MG63 (cell line): ENCODE measurements at regions not wholly inside any gene's neighbourhood (a gene's known extent, or its start where the extent isn't known, plus 50 kb on each side); places are given as distances from the start of the nearest gene placed in this dataset.
"Not testable (repeated sequence)": the region's sequence is repeated elsewhere in the genome, so short reads cannot be mapped to it uniquely, and the experiment has no call there.

Experiments used
- DNase-seq: peaks from one replicate; pipeline ENCODE4 v3.0.0-alpha.2; 2020
- H3K27me3 ChIP-seq: fragments of 250-450 bp; sonication (Bioruptor Pico); 2 replicates; pipeline ENCODE4 v1.5.1; 2020; ENCODE audit warnings: mild to moderate bottlenecking, moderate library complexity
- H3K36me3 ChIP-seq: fragments of 250-450 bp; sonication (Bioruptor Pico); 2 replicates; pipeline ENCODE4 v1.5.1; 2020; ENCODE audit warnings: mild to moderate bottlenecking, moderate library complexity
- H3K4me3 ChIP-seq: fragments of 250-450 bp; sonication (Bioruptor Pico); 2 replicates; pipeline ENCODE4 v1.5.1; 2020; ENCODE audit warnings: mild to moderate bottlenecking, moderate library complexity
- H3K9me3 ChIP-seq: fragments of 250-450 bp; sonication (Bioruptor Pico); 2 replicates; pipeline ENCODE4 v1.5.1; 2020; ENCODE audit warnings: mild to moderate bottlenecking, moderate library complexity

DNA sequence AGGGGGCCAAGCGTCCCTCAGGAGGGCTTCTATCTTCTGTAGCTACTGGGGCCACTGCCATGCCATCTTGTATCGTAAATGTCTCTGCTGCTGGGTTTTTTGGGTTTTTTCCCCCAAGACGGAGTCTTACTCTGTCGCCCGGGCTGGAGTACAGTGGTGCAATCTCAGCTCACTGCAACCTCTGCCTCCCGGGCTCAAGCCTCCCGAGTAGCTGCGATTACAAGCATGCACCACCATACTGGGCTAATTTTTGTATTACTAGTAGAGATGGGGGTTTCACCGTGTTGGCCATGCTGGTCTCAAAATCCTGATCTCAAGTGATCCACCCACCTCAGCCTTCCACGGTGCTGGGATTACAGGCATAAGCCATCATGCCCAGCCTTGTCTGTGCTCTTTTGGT is 111.3 kb upstream of the LOC128125822 start:
- no peak for DNase-seq
- Histone ChIP-seq H3K4me3 (no peak overlapping the region), H3K9me3 (no peaks in the 10 kb centered on the region), H3K36me3 (no peaks in the 10 kb centered on the region), H3K27me3 (no peaks in the 10 kb centered on the region)

- H3K9me3 ChIP-seq: no peaks in the 10 kb centered on the region
- H3K4me3 ChIP-seq: no peak overlapping the region
- H3K36me3 ChIP-seq: no peaks in the 10 kb centered on the region
- H3K27me3 ChIP-seq: no peaks in the 10 kb centered on the region
- no peak for DNase-seq
These were observed 108.2 kb upstream of the LOC128125822 start for GRCh38 chr6:63464060-63464459.

- no peak for DNase-seq
- Histone ChIP-seq H3K36me3 (no peaks in the 10 kb centered on the region), H3K4me3 (no peak overlapping the region), H3K27me3 (no peaks in the 10 kb centered on the region), H3K9me3 (no peaks in the 10 kb centered on the region)
These were observed 106.5 kb upstream of the LOC128125822 start for GRCh38 chr6:63465750-63466149.

DNA sequence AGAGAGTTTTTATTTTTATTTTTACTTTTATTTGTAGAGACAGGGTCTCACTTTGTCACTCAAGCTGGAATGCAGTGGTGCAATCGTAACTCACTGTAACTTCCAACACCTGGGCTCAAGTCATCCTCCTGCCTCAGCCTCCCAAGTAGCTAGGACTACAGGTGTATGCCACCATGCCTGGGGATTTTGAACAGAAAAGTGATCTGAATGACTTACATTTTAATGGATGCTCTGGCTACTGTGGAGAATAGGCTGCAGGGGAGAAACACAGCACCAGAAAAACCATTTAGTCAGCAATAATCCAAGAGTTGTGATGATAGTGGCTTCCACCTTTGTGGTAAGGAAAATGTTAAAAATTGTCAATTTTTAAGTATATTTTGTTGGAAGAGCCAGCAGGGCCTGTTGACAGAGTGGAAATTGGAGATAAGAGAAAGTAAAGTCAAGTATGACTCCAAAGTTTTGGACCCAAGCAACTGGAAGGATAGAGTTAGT is 106.0 kb upstream of the LOC128125822 start:
- Histone ChIP-seq H3K36me3 (no peaks in the 10 kb centered on the region), H3K9me3 (no peaks in the 10 kb centered on the region), H3K27me3 (no peaks in the 10 kb centered on the region), H3K4me3 (no peak overlapping the region)
- DNase-seq: no peak

- Histone ChIP-seq H3K36me3 (no peaks in the 10 kb centered on the region), H3K9me3 (no peaks in the 10 kb centered on the region), H3K27me3 (no peaks in the 10 kb centered on the region), H3K4me3 (no peak overlapping the region)
- DNase-seq: no peak
These were observed 104.9 kb upstream of the LOC128125822 start for GRCh38 chr6:63467247-63467954.

- not testable (repeated sequence) for H3K9me3 ChIP-seq, DNase-seq, H3K27me3 ChIP-seq, H3K36me3 ChIP-seq, H3K4me3 ChIP-seq
These were observed 101.1 kb upstream of the LOC128125822 start for GRCh38 chr6:63471145-63471544.

DNA sequence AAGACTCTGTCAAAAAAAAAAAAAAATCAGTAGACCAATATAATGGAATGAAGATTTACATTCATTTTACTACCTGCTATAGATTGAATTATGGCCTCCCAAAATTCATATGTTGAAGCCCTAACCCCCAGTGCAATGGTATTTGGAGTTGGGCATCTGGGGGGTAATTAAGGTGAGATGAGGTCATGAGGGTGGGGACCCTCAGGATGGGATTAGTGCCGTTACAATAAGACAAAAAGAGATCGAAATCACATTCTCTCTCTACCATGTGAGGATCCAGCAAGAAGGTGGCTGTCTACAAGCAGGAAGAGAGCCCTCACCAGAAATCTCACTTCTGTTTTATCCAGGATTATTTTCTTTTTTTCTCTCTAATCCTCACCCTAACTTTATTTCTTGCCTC is 100.6 kb upstream of the LOC128125822 start:
- no peaks in the 10 kb centered on the region for H3K36me3 ChIP-seq
- H3K27me3 ChIP-seq: no peaks in the 10 kb centered on the region
- no peak overlapping the region for H3K4me3 ChIP-seq
- no peaks in the 10 kb centered on the region for H3K9me3 ChIP-seq
- DNase-seq: no peak

DNA sequence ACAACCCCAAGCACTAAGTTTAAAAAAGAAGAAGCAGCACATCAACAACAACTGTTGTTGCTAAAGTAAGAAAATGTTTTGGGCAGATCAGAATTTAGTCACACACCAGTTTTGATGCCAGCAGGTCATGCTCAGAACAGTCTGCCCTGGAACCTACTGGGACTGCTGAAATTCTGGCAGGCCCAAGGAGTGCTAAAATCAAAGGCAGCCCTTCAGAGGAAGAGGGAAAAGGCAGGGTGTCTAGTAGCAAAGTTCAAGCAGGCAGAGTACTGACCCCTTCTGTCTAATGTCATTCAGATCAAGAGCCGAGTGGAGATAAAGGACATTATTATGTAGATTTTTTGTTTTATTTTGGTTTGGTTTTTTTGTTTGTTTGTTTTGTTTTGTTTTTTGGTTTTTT is 96.6 kb upstream of the LOC128125822 start:
- Histone ChIP-seq H3K36me3 (no peaks in the 10 kb centered on the region), H3K27me3 (no peaks in the 10 kb centered on the region), H3K4me3 (no peak overlapping the region), H3K9me3 (no peaks in the 10 kb centered on the region)
- DNase-seq: no peak

DNA sequence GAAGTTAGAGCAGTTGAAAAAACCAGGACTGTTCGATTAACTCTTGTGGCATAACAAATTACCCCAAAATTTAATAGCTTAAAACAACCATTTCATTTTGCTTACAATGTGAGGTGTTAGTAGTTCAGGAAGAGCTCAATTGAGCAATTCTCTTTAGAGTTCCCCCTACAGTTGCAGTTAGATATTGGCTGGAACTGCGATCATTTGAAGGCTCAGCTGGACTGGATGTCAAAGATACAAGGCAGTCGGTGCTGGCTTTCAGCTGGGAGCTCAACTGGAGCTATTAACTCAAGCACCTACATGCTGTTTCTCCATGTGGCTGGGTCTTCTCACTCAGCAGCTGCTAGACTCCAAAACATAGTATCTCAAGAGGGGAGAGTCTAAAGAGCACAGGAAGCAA is 96.0 kb upstream of the LOC128125822 start:
- H3K27me3 ChIP-seq: no peaks in the 10 kb centered on the region
- H3K9me3 ChIP-seq: no peaks in the 10 kb centered on the region
- no peak overlapping the region for H3K4me3 ChIP-seq
- H3K36me3 ChIP-seq: no peaks in the 10 kb centered on the region
- DNase-seq: no peak

GRCh38 chr6:63477422-63478040 is 94.7 kb upstream of the LOC128125822 start:
- DNase-seq: no peak
- no peak overlapping the region for H3K4me3 ChIP-seq
- H3K27me3 ChIP-seq: no peaks in the 10 kb centered on the region
- H3K9me3 ChIP-seq: no peaks in the 10 kb centered on the region
- no peaks in the 10 kb centered on the region for H3K36me3 ChIP-seq

DNA sequence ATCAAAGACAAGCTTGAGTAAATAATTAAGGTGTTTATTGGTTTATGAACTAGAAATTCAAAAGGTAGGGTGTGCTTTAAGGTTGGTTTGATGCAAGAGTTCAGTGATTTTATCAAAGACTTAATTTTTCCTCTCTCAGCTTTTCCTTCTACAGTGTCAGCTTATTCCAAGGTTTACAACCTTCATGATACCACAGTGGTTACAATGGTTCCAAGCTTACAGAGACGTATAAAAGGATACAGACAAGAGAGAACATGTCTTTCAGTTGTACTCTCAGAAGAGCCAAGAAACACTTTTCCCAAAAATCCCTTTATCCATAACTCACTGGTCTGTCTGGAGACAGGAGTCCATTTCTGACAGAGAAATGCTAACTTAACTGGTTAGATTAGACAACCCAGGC is 93.5 kb upstream of the LOC128125822 start:
- no peak for DNase-seq
- no peaks in the 10 kb centered on the region for H3K9me3 ChIP-seq
- no peaks in the 10 kb centered on the region for H3K27me3 ChIP-seq
- H3K4me3 ChIP-seq: no peak overlapping the region
- no peaks in the 10 kb centered on the region for H3K36me3 ChIP-seq

DNA sequence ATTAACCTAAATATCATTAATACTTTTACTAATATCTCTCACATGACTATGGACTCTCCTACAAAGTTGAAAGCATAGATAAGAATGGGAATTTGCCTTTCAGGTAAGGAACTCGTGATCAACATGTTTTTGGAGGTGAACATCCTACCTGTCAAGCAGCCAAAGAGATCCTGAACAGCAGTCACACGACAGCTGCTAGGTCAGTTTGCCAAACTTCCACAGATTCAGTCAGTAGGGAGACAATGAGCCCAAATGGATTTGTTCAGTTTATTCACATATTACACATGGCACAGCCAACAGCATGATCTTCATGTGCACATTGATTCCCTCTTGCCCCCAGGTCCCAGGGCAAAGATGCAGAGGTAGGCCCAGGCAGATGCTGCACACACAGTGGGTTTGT is 86.1 kb upstream of the LOC128125822 start:
- Histone ChIP-seq H3K9me3 (no peaks in the 10 kb centered on the region), H3K36me3 (no peaks in the 10 kb centered on the region), H3K27me3 (no peaks in the 10 kb centered on the region), H3K4me3 (no peak overlapping the region)
- DNase-seq: no peak

DNA sequence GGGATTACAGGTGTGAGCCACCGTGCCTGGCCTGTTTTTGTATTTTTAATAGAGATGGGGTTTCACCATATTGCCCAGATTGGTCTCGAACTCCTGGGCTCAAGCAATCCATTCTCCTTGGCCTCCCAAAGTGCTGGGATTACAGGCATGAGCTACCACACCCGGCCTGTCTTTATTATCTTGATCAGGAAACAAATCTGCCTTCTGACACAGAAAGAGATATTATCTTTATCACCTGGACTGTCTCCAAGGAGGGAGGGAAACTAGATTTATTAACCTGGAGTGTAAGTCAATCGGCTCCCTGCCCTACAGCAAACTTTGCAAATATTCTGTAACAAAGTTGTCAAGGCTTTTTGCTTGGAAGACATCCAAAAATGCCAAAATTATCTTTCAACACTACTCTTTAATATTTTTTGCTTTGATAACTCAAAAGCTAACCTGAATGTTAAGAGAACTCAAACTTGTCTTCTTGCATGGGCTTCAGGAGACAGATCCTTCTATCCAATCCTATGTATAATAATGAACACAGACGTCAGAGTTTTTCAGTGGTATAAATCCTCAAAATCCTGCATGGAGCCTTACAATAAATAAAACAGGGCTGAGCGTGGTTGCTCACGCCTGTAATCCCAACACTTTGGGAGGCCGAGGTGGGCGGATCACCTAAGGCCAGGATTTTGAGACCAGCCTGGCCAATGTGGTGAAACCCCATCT is 85.0 kb upstream of the LOC128125822 start:
- Histone ChIP-seq H3K36me3 (no peaks in the 10 kb centered on the region), H3K27me3 (no peaks in the 10 kb centered on the region), H3K9me3 (no peaks in the 10 kb centered on the region), H3K4me3 (no peak overlapping the region)
- DNase-seq: no peak

- no peaks in the 10 kb centered on the region for H3K9me3 ChIP-seq
- H3K4me3 ChIP-seq: no peak overlapping the region
- H3K36me3 ChIP-seq: no peaks in the 10 kb centered on the region
- no peak for DNase-seq
- H3K27me3 ChIP-seq: no peaks in the 10 kb centered on the region
These were observed 81.2 kb upstream of the LOC128125822 start for GRCh38 chr6:63491119-63491518.

DNA sequence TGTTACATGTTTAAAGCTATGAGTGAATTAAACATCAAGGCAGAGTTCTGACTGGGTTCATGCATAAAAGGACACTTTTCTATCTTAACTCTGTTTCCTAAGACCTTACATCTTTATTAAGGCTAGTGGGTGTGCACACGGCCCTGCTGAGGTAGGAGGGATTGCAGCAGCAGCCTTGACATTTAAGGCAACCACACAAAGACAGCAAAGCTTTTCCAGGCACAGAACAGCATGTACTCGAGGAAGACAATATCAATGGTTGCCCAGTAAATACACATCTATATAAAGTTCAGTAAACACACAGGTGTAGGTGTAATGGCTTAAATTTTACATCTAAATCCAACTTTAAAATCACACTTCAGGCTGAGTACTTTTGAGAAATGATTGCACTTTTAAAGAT is 79.8 kb upstream of the LOC128125822 start:
- no peaks in the 10 kb centered on the region for H3K9me3 ChIP-seq
- DNase-seq: no peak
- no peaks in the 10 kb centered on the region for H3K27me3 ChIP-seq
- no peaks in the 10 kb centered on the region for H3K36me3 ChIP-seq
- H3K4me3 ChIP-seq: no peak overlapping the region

- H3K9me3 ChIP-seq: no peaks in the 10 kb centered on the region
- DNase-seq: no peak
- no peaks in the 10 kb centered on the region for H3K36me3 ChIP-seq
- no peak overlapping the region for H3K4me3 ChIP-seq
- no peaks in the 10 kb centered on the region for H3K27me3 ChIP-seq
These were observed 78.7 kb upstream of the LOC128125822 start for GRCh38 chr6:63493557-63493956.

DNA sequence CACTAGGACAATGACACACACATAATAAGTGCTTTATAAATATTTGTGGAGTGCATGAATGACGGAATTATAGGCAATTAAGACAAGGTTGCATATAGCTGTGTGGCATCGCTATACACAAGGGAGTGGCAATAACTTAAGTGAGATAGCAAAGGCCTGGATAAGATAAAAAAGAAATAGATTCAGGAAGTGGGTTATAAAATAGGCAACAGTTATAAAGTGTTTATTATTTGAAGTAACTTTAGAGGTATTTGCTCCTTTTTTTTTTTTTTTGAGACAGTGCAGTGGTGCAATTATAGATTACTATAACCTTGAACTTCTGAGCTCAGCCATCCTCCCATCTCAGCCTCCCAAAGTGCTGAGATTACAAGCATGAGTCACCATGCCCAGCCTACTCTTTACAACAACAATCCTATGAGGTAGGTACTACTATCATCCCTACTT is 75.9 kb upstream of the LOC128125822 start:
- H3K4me3 ChIP-seq: no peak overlapping the region
- H3K36me3 ChIP-seq: no peaks in the 10 kb centered on the region
- DNase-seq: no peak
- no peaks in the 10 kb centered on the region for H3K9me3 ChIP-seq
- H3K27me3 ChIP-seq: no peaks in the 10 kb centered on the region

- Histone ChIP-seq H3K9me3 (no peaks in the 10 kb centered on the region), H3K36me3 (no peaks in the 10 kb centered on the region), H3K27me3 (no peaks in the 10 kb centered on the region), H3K4me3 (no peak overlapping the region)
- DNase-seq: no peak
These were observed 70.1 kb upstream of the LOC128125822 start for GRCh38 chr6:63502156-63502555.
